Globus pallidus (tissue), 1 donor: ENCODE measurements at regions not wholly inside any gene's neighbourhood (a gene's known extent, or its start where the extent isn't known, plus 50 kb on each side); places are given as distances from the start of the nearest gene placed in this dataset.

Experiments
- DNase-seq: peaks from one replicate; pipeline ENCODE4 v3.0.0-alpha.2; 2015; ENCODE audit warnings: low spot score

GRCh38 chr1:87274851-87275250 is 53.8 kb upstream of the LMO4 start:
- no peak for DNase-seq

DNA sequence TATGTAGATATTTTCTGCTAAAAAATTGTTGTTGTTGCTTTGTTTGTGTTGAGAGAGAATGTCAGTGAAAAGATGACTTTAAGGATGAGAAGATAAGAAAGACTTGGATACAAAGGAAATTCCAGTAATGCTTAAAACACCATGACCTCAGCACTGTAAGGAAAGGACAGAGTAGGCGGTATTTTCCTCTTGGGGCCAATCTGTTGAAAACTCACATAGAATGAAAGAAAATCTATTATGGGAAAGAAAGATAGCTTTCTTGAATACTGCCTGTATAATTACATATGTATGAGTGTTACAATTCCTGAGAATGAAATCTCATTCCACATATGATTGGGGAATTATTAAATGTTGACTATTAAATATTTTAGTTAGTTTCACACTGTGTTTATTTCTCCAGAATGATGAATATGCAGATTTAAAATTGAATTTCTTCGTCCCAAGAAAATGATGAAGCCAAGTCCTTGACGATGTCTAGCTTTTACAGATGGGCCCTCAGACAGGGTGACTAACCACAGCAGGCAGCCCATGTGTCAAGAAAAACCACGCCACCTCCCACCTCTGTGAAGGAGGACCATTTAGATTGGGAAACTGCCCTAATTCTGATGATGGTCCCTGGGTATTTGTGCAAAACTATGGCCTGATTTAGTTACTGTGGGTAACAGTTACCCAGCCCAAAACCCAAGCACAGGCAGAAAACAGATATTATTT is 49.7 kb upstream of the LMO4 start:
- no peak for DNase-seq
